H9 (cell line): ENCODE measurements at regions not wholly inside any gene's neighbourhood (a gene's known extent, or its start where the extent isn't known, plus 50 kb on each side); places are given as distances from the start of the nearest gene placed in this dataset.

Experiments used
- DNase-seq: peaks from one replicate; pipeline ENCODE4 v3.0.0-alpha.2; 2017
- H2AFZ ChIP-seq: one replicate; pipeline ENCODE4 v1.6.1; 2013; ENCODE audit warnings: mild to moderate bottlenecking, low read length, control low read depth, moderate library complexity
- H2AK5ac ChIP-seq: 2 replicates; pipeline ENCODE4 v1.6.1; 2013; ENCODE audit warnings: low read length, control low read depth, mixed read lengths; ENCODE audit not compliant: insufficient read length
- H2BK120ac ChIP-seq: one replicate; pipeline ENCODE4 v1.6.1; 2013; ENCODE audit warnings: low read depth, mild to moderate bottlenecking, low read length, control low read depth, inconsistent platforms; ENCODE audit not compliant: poor library complexity, severe bottlenecking
- H2BK12ac ChIP-seq: 2 replicates; pipeline ENCODE4 v1.6.1; 2013; ENCODE audit warnings: low read length, control low read depth, mixed read lengths, low read depth; ENCODE audit not compliant: insufficient read length
- H2BK15ac ChIP-seq: 2 replicates; pipeline ENCODE4 v1.6.1; 2013; ENCODE audit warnings: low read depth, low read length, control low read depth
- H2BK20ac ChIP-seq: one replicate; pipeline ENCODE4 v1.6.1; 2013; ENCODE audit warnings: low read depth, mild to moderate bottlenecking, low read length, control low read depth, inconsistent platforms; ENCODE audit not compliant: poor library complexity, severe bottlenecking
- H2BK5ac ChIP-seq: 2 replicates; pipeline ENCODE4 v1.6.1; 2013; ENCODE audit warnings: low read length, control low read depth, mixed read lengths; ENCODE audit not compliant: insufficient read length
- H3K14ac ChIP-seq: 2 replicates; pipeline ENCODE4 v1.6.1; 2013; ENCODE audit warnings: low read length, control low read depth; ENCODE audit not compliant: insufficient read depth
- H3K18ac ChIP-seq: 2 replicates; pipeline ENCODE4 v1.6.1; 2013; ENCODE audit warnings: low read depth, mild to moderate bottlenecking, mixed read lengths, low read length, control low read depth; ENCODE audit not compliant: insufficient read length
- H3K23ac ChIP-seq: 2 replicates; pipeline ENCODE4 v1.6.1; 2013; ENCODE audit warnings: low read length, control low read depth, mixed read lengths, low read depth; ENCODE audit not compliant: insufficient read length
- H3K23me2 ChIP-seq: 2 replicates; pipeline ENCODE4 v1.6.1; 2013; ENCODE audit warnings: low read depth, mild to moderate bottlenecking, mixed read lengths, low read length, control low read depth; ENCODE audit not compliant: insufficient read length, poor library complexity, severe bottlenecking
- H3K27ac ChIP-seq: 2 replicates; pipeline ENCODE4 v1.5.1; 2013; ENCODE audit warnings: low read length, control low read depth, mixed read lengths, low read depth; ENCODE audit not compliant: insufficient read length
- H3K27me3 ChIP-seq: 2 replicates; pipeline ENCODE4 v1.6.1; 2013; ENCODE audit warnings: low read length, control low read depth, inconsistent platforms; ENCODE audit not compliant: insufficient read depth
- H3K4ac ChIP-seq: 2 replicates; pipeline ENCODE4 v1.6.1; 2013; ENCODE audit warnings: low read depth, mild to moderate bottlenecking, control low read depth, inconsistent platforms, low read length, moderate library complexity
- H3K4me1 ChIP-seq: 2 replicates; pipeline ENCODE4 v1.6.1; 2013; ENCODE audit warnings: low read length, control low read depth, inconsistent platforms; ENCODE audit not compliant: insufficient read depth
- H3K4me2 ChIP-seq: 2 replicates; pipeline ENCODE4 v1.6.1; 2013; ENCODE audit warnings: low read length, control low read depth, mixed read lengths; ENCODE audit not compliant: insufficient read length, insufficient read depth
- H3K56ac ChIP-seq: 2 replicates; pipeline ENCODE4 v1.6.1; 2013; ENCODE audit warnings: low read depth, mild to moderate bottlenecking, mixed read lengths, low read length, control low read depth; ENCODE audit not compliant: insufficient read length
- H3K79me1 ChIP-seq: 2 replicates; pipeline ENCODE4 v1.6.1; 2013; ENCODE audit warnings: low read depth, mild to moderate bottlenecking, moderate library complexity, low read length, control low read depth, inconsistent platforms; ENCODE audit not compliant: insufficient read depth, poor library complexity, severe bottlenecking
- H3K79me2 ChIP-seq: 2 replicates; pipeline ENCODE4 v1.6.1; 2013; ENCODE audit warnings: low read length, control low read depth, inconsistent platforms; ENCODE audit not compliant: insufficient read depth
- H3K9ac ChIP-seq: 2 replicates; pipeline ENCODE4 v1.6.1; 2013; ENCODE audit warnings: low read length, control low read depth, mixed read lengths; ENCODE audit not compliant: insufficient read length; ENCODE audit errors: extremely low read depth
- H3K9me3 ChIP-seq: one replicate; pipeline ENCODE4 v1.6.1; 2013; ENCODE audit warnings: low read depth, low read length, inconsistent platforms; ENCODE audit not compliant: control insufficient read depth
- H3T11ph ChIP-seq: one replicate; pipeline ENCODE4 v1.6.1; 2013; ENCODE audit warnings: mild to moderate bottlenecking, low read length, control low read depth, inconsistent platforms
- H4K20me1 ChIP-seq: one replicate; pipeline ENCODE4 v1.6.1; 2013; ENCODE audit not compliant: control insufficient read depth, insufficient read length, insufficient read depth
- H4K5ac ChIP-seq: 2 replicates; pipeline ENCODE4 v1.6.1; 2013; ENCODE audit warnings: low read depth, mild to moderate bottlenecking, mixed read lengths, low read length, control low read depth; ENCODE audit not compliant: insufficient read length
- H4K8ac ChIP-seq: replicated peaks from 2 replicates; pipeline ENCODE4 v1.6.1; 2013; ENCODE audit warnings: low read length, control low read depth, mixed read lengths, low read depth; ENCODE audit not compliant: insufficient read length
- H4K91ac ChIP-seq: 2 replicates; pipeline ENCODE4 v1.6.1; 2013; ENCODE audit warnings: low read depth, mild to moderate bottlenecking, moderate library complexity, mixed read lengths, low read length, control low read depth; ENCODE audit not compliant: insufficient read length
- H3K27ac Mint-ChIP-seq, 3 experiments: 2 replicates in 2 of 3; 3 replicates in 1 of 3; pipeline ENCODE4 v1.8.0; 2020 to 2021; ENCODE audit warnings: mixed read lengths in 3 of 3, mild to moderate bottlenecking in 1 of 3, moderate library complexity in 1 of 3
- H3K27me3 Mint-ChIP-seq: 2 replicates; pipeline ENCODE4 v1.8.0; 2021; ENCODE audit warnings: low read depth, mild to moderate bottlenecking, moderate library complexity, mixed read lengths
- H3K36me3 Mint-ChIP-seq, 3 experiments: 2 replicates in 2 of 3; 3 replicates in 1 of 3; pipeline ENCODE4 v1.8.0; 2020 to 2021; ENCODE audit warnings: low read depth in 3 of 3, mixed read lengths in 3 of 3; ENCODE audit not compliant: insufficient read depth in 1 of 3
- H3K4me1 Mint-ChIP-seq, 2 experiments: 2 replicates each; pipeline ENCODE4 v1.8.0; 2020; ENCODE audit warnings: mixed read lengths in 2 of 2
- H3K4me3 Mint-ChIP-seq, 2 experiments: 2 replicates in 1 of 2; 3 replicates in 1 of 2; pipeline ENCODE4 v1.8.0; 2020 to 2021; ENCODE audit warnings: mild to moderate bottlenecking in 2 of 2, mixed read lengths in 2 of 2, moderate library complexity in 1 of 2
- H3K9me3 Mint-ChIP-seq, 2 experiments: 2 replicates in 1 of 2; 3 replicates in 1 of 2; pipeline ENCODE4 v1.8.0; 2020; ENCODE audit warnings: mild to moderate bottlenecking in 2 of 2, mixed read lengths in 2 of 2, moderate library complexity in 1 of 2
- CTCF ChIP-seq: fragments of 200-600 bp; sonication (generic); conservative IDR thresholded peaks from 3 replicates; pipeline ENCODE4 v1.8.0; 2021; ENCODE audit warnings: antibody characterized with exemption, mild to moderate bottlenecking
- WGBS: extraction: QIAGEN DNeasy Blood & Tissue Kit; methylation state at CpG from one replicate; pipeline ENCODE4 v1.1.7; 2013; ENCODE audit warnings: missing lambda C conversion rate, low lambda C conversion rate, mixed read lengths; ENCODE audit not compliant: insufficient read length; ENCODE audit errors: extremely low coverage; 5-methylcytosine and 5-hydroxymethylcytosine counted together

GRCh38 chr16:51822471-51822870 is 671.4 kb upstream of the SALL1 start:
- H3K27ac ChIP-seq: no peak overlapping the region
- no CpG with 5 or more reads among the region's 2 CpGs for WGBS
- no peak for TF ChIP-seq CTCF

More at GRCh38 chr16:51822471-51822870, 671.4 kb upstream of the SALL1 start:
- no peaks in the 10 kb centered on the region for H3K9me3 ChIP-seq
- no peak overlapping the region for H3K18ac ChIP-seq
- no peak overlapping the region for H4K5ac ChIP-seq
- no peak overlapping the region for H2BK12ac ChIP-seq
- H3K14ac ChIP-seq: no peak overlapping the region
- H2AFZ ChIP-seq: no peak overlapping the region
- no peak overlapping the region for H4K8ac ChIP-seq
- no peak overlapping the region for H3K4me2 ChIP-seq
- Mint-ChIP-seq H3K27me3 (no peaks in the 10 kb centered on the region), H3K9me3 (no peaks in the 10 kb centered on the region), H3K4me3 (no peak overlapping the region), H3K27ac (no peak overlapping the region), H3K4me1 (0 out of 4 replicates have a peak, but pooled peaks cover 0 to 2% of the 10 kb centered on the region in 2 experiments), H3K36me3 (no peaks in the 10 kb centered on the region)
- no peak overlapping the region for H2AK5ac ChIP-seq
- H2BK20ac ChIP-seq: no peak overlapping the region
- no peaks in the 10 kb centered on the region for H4K20me1 ChIP-seq
- H3K23ac ChIP-seq: no peak overlapping the region
- H3T11ph ChIP-seq: no peak overlapping the region
- no peak overlapping the region for H4K91ac ChIP-seq
- no peaks in the 10 kb centered on the region for H3K27me3 ChIP-seq
- no peaks in the 10 kb centered on the region for H3K4me1 ChIP-seq
- no peaks in the 10 kb centered on the region for H3K79me2 ChIP-seq
- H3K79me1 ChIP-seq: no peaks in the 10 kb centered on the region
- H2BK15ac ChIP-seq: no peak overlapping the region
- no peak overlapping the region for H3K56ac ChIP-seq
- H2BK120ac ChIP-seq: no peak overlapping the region
- H2BK5ac ChIP-seq: no peak overlapping the region
- H3K9ac ChIP-seq: no peak overlapping the region
- no peak overlapping the region for H3K4ac ChIP-seq
- DNase-seq: no peak
- no peaks in the 10 kb centered on the region for H3K23me2 ChIP-seq
